ENCODE measurements at regions not wholly inside any gene's neighbourhood (a gene's known extent, or its start where the extent isn't known, plus 50 kb on each side); places are given as distances from the start of the nearest gene placed in this dataset.

- Histone ChIP-seq H3K4me2 (no peak overlapping the region), H3K4me1 (ENCODE audit: insufficient read depth) (no peaks in the 10 kb centered on the region; the same call in 1 of the 2 replicates), H3K27me3 (ENCODE audit: insufficient read depth) (no peaks in the 10 kb centered on the region), H2AFZ (0 out of 2 replicates have a peak overlapping the region, but pooled peaks have one; percentile 7), H3K4me3 (no peak overlapping the region), H3K36me3 (ENCODE audit: insufficient read depth) (no peaks in the 10 kb centered on the region), H3F3A (replicated peaks; ENCODE audit: low read depth) (no peaks in the 10 kb centered on the region), H3K27ac (ENCODE audit: low read depth) (no peak overlapping the region), H3K9me2 (ENCODE audit: insufficient read depth) (no peaks in the 10 kb centered on the region), H4K20me1 (replicated peaks; ENCODE audit: insufficient read depth) (no peaks in the 10 kb centered on the region), H3K79me2 (replicated peaks; ENCODE audit: insufficient read depth) (no peaks in the 10 kb centered on the region)
- H3K36me3 Mint-ChIP-seq (ENCODE audit: low read depth), result no peaks in the 10 kb centered on the region
- H3K4me1 Mint-ChIP-seq, result peaks cover 13% of the 10 kb centered on the region
- DNase-seq (ENCODE audit: low spot score), result no peak
- peaks cover 4% of the 10 kb centered on the region for H3K27me3 Mint-ChIP-seq (ENCODE audit: insufficient read depth, low read depth, poor library complexity)
- no peak for TF ChIP-seq POLR2AphosphoS5 (IDR thresholded peaks at IDR 0.05; ENCODE audit: low read depth)
- TF ChIP-seq, protein P1, sequence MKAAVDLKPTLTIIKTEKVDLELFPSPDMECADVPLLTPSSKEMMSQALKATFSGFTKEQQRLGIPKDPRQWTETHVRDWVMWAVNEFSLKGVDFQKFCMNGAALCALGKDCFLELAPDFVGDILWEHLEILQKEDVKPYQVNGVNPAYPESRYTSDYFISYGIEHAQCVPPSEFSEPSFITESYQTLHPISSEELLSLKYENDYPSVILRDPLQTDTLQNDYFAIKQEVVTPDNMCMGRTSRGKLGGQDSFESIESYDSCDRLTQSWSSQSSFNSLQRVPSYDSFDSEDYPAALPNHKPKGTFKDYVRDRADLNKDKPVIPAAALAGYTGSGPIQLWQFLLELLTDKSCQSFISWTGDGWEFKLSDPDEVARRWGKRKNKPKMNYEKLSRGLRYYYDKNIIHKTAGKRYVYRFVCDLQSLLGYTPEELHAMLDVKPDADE (IDR thresholded peaks at IDR 0.05), result no peak
- TF ChIP-seq STAT1 (IDR thresholded peaks at IDR 0.05; ENCODE audit: unreplicated experiment), result no peak
- no peak for TF ChIP-seq NANOG (IDR thresholded peaks at IDR 0.05; ENCODE audit: borderline replicate concordance)
- no peak for TF ChIP-seq CREB1 (CRISPR knock-in tag; IDR thresholded peaks at IDR 0.05; ENCODE audit: low read depth)
- no peak for TF ChIP-seq ZNF462 (CRISPR knock-in tag; IDR thresholded peaks at IDR 0.05)
- TF ChIP-seq CTCF (conservative IDR thresholded peaks at IDR 0.05; ENCODE audit: low read depth in 2 of 2), result no peak
- TF ChIP-seq EZH2phosphoT487 (IDR thresholded peaks at IDR 0.05; ENCODE audit: unreplicated experiment), result no peak
- TF ChIP-seq ZNF331 (CRISPR knock-in tag; IDR thresholded peaks at IDR 0.05; ENCODE audit: low read depth), result no peak
- no peak for TF ChIP-seq ZNF114 (CRISPR knock-in tag; IDR thresholded peaks at IDR 0.05)
- TF ChIP-seq JUNB (IDR thresholded peaks at IDR 0.05; ENCODE audit: unreplicated experiment), result no peak
- TF ChIP-seq EZH2 (IDR thresholded peaks at IDR 0.05; ENCODE audit: low read depth, unreplicated experiment), result no peak
- TF ChIP-seq, protein P2, sequence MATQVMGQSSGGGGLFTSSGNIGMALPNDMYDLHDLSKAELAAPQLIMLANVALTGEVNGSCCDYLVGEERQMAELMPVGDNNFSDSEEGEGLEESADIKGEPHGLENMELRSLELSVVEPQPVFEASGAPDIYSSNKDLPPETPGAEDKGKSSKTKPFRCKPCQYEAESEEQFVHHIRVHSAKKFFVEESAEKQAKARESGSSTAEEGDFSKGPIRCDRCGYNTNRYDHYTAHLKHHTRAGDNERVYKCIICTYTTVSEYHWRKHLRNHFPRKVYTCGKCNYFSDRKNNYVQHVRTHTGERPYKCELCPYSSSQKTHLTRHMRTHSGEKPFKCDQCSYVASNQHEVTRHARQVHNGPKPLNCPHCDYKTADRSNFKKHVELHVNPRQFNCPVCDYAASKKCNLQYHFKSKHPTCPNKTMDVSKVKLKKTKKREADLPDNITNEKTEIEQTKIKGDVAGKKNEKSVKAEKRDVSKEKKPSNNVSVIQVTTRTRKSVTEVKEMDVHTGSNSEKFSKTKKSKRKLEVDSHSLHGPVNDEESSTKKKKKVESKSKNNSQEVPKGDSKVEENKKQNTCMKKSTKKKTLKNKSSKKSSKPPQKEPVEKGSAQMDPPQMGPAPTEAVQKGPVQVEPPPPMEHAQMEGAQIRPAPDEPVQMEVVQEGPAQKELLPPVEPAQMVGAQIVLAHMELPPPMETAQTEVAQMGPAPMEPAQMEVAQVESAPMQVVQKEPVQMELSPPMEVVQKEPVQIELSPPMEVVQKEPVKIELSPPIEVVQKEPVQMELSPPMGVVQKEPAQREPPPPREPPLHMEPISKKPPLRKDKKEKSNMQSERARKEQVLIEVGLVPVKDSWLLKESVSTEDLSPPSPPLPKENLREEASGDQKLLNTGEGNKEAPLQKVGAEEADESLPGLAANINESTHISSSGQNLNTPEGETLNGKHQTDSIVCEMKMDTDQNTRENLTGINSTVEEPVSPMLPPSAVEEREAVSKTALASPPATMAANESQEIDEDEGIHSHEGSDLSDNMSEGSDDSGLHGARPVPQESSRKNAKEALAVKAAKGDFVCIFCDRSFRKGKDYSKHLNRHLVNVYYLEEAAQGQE (IDR thresholded peaks at IDR 0.05; ENCODE audit: unreplicated experiment), result no peak
- no peaks in the 10 kb centered on the region for H3K9me3 Mint-ChIP-seq
- H3K4me3 Mint-ChIP-seq, result no peak overlapping the region
- H3K27ac Mint-ChIP-seq, result no peak overlapping the region
- ATAC-seq, result no peak
Measured at GRCh38 chr2:126795656-126796055, 103.0 kb upstream of the TEX51 start.
